Esophagus muscularis mucosa (tissue), 3 donors: ENCODE measurements at regions not wholly inside any gene's neighbourhood (a gene's known extent, or its start where the extent isn't known, plus 50 kb on each side); places are given as distances from the start of the nearest gene placed in this dataset.

Source experiments
- CTCF ChIP-seq, 3 experiments: fragments of 200-600 bp in 2 of 3; fragments of 450-650 bp in 1 of 3; sonication (generic) in 2 of 3; IDR thresholded peaks; one replicate each; pipeline ENCODE4 v1.5.1; 2017 to 2019; ENCODE audit warnings: antibody characterized with exemption in 3 of 3, mild to moderate bottlenecking in 2 of 3, moderate library complexity in 1 of 3
- POLR2AphosphoS5 ChIP-seq, 2 donors: sonication (generic); formaldehyde crosslinking; IDR thresholded peaks; one replicate each; pipeline ENCODE4 v1.6.1; 2017; ENCODE audit warnings: antibody characterized with exemption in 2 of 2

- TF ChIP-seq CTCF (IDR thresholded peaks at IDR 0.05) = no peak
- TF ChIP-seq POLR2AphosphoS5 (IDR thresholded peaks at IDR 0.05) = no peak
Measured at GRCh38 chr13:33970746-33971561, 153.0 kb downstream of the RFC3 start.
